Hippocampal formation (tissue), 2 donors: ENCODE measurements at regions not wholly inside any gene's neighbourhood (a gene's known extent, or its start where the extent isn't known, plus 50 kb on each side); places are given as distances from the start of the nearest gene placed in this dataset.

Experiments used
- DNase-seq, 2 donors: peaks; one replicate each; lab custom pipeline; 2025; lab: John Stamatoyannopoulos, UW

- no peak for DNase-seq
These were observed 340.4 kb upstream of the AKR1E2 start for GRCh38 chr10:4485636-4486035.

GRCh38 chr10:4483811-4484210 is 342.2 kb upstream of the AKR1E2 start:
- DNase-seq, result no peak

- no peak for DNase-seq
These were observed 343.3 kb upstream of the AKR1E2 start for GRCh38 chr10:4482659-4483058.

DNA sequence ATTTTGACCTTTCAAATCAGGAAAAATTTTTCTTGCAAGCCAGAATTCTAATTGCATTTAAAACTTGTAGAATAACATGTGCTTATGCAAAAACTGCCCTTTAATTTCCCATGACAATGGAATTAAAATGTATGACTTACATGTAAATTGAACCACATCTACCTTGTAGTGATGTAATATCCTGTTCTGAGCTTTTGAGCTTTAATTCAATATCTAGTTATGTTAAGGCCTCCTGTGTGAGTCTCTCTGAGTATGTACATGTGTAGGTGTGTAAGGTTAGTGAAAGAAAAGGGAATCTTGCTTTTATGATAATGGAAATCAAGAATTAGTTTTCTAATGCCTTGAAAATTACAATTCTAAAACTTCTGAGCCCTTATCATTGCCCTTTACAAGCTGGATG is 344.8 kb upstream of the AKR1E2 start:
- DNase-seq, result no peak

DNA sequence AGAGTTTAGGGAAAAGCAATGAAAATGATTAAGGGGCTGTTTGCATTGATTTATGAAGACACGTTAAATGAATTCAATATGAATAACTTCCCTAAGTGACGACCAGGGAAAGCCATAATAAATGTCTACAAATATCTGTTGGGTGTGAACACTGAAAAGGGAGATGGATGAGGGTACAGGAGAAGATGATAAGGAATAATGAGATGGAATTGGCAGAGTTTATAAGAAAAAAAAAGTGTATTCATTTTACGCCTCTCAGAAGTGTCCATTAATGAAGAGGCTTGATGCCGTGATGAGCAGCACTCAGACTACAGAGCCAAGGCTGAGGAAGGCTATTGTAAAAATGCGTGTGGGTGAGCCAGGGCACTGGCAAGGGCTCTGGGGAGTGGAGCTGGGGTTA is 346.7 kb upstream of the AKR1E2 start:
- no peak for DNase-seq

DNA sequence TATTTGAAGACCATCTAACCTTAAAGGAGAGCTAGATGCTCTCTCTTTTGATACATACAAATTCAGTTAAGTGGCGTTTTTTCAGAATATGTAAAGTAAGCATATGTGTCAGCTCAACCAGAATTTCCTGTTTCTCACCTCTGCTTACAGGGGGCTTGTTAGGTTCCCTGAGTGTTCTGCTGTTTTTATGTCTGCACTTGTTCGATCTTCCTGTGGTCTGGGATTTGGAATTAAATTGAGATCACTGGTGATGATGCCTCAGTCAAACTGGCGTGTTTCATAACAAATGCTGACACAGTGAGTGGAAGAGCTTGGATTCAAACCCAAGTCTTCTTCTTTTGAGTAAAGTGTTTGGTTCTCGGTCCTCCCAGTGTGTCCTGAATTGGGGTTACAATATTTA is 348.3 kb upstream of the AKR1E2 start:
- DNase-seq, result no peak

DNA sequence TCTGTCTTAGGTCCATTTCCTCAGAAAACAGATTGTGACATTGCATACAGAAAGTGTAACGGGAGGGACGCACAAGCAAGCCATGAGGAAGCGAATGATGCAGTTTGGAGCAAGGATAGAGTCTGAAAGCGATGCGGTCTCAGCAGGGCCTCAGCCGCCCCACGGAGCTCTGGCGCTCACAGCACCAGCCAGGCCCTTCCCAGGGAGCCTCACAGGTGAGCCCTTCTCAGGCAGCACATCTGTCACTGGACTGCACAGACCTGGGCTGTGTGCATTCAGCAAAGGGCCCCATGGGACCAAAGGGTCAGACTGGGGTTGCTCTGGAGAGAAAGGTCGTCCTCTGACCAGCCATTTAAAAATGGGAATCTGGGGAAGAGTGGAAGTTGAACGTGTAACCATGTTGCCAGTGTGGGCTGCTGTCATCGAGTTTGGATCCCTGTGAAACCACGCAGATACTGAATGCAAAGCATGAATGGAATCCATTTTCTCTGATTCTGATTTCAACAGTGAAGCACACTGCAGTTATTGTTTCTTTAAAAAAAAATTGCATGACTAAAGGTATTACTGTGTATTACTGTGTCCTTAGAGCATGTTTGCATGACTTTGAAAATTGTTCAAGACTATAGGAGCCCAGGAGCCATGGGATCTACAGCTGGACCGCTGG is 350.0 kb upstream of the AKR1E2 start:
- DNase-seq, result no peak

GRCh38 chr10:4474829-4475228 is 351.2 kb upstream of the AKR1E2 start:
- DNase-seq, result no peak

DNA sequence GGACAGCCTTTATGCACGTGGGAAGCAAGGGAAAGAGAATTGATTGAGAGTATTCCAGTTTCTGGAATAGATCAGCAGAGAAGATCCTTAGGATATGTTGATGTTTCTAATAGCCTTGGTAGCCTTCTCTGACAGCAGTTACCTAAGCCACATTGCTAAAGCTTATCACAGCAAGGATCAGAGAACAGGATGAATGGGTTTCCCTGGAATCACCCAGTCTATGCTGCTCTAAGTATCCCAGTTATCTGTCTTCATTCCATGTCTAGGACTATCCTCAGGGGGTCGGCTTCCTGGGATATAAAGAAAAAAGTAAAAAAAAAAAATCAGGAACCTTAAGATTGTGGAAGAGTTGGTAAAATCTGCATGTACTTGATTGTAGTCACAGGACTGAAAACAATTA is 352.0 kb upstream of the AKR1E2 start:
- DNase-seq, result no peak

GRCh38 chr10:4472190-4472904 is 353.7 kb upstream of the AKR1E2 start:
- no peak for DNase-seq

DNA sequence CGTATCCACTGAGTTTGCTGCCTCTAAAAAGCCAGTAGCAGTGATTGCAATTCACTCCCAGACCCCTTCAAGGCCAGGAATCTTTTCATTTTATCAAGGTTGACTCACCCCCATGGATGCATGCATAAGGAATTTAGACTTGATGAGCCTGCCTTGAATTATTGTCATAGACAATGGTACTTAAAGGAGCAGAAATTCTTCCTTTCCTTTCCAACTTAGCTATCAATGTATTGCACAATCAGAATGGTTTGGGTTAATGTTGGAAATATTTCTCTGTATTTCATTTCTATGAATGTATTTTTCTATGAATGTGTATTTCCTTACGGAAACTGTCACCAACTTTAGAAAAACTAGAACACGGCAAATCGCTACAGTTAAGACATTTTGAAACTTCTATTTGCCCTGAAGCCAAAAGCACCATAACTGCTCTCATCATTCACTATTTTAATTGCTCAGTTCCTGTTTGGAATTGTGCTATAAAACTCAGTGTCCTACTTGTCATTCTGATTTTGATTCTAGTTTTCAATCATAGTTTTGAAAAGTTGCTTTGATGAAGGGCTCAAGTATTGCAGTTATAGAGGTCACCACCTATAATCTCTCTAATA is 355.7 kb upstream of the AKR1E2 start:
- DNase-seq, result no peak

GRCh38 chr10:4467481-4467880 is 358.5 kb upstream of the AKR1E2 start:
- DNase-seq, result no peak

- DNase-seq, result no peak
These were observed 365.7 kb upstream of the AKR1E2 start for GRCh38 chr10:4460267-4460666.

DNA sequence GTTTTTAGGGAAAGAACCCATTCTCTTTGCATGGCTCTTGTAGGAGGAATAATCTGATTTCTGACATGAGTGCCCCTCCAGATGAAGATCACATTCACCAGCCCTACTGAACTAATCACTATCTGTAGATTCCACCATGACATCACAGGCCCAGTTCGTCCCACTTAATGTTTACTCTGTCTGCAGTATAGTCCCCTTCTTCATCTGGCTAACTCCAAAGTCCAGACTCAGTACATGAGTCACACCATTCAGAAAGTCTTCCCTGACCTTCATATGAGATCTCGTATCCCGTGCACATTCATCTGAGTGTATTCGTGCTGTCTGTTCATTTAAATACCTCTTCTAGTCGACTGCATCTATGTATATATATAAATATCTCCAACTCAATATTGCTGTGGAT is 366.5 kb upstream of the AKR1E2 start:
- DNase-seq, result no peak

- DNase-seq, result no peak
These were observed 368.4 kb upstream of the AKR1E2 start for GRCh38 chr10:4457597-4457996.

DNA sequence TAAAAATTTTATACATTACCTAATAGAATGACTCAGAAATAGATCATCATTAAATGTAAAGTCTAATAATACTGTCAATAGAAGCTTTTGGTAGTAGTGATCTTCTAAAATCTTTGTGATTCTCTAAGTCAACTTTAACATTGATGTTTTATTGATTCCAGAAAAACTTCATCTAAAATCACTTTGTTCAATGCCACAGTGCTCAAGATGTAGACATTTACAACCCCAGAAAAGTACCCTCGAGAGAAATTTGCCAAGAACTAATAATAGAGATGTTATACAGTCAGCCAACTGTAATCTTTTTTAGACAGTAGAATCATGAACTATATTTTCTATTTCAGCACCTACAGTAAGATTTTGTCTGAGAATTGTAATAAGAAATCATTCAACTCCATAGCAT is 369.2 kb upstream of the AKR1E2 start:
- DNase-seq, result no peak

DNA sequence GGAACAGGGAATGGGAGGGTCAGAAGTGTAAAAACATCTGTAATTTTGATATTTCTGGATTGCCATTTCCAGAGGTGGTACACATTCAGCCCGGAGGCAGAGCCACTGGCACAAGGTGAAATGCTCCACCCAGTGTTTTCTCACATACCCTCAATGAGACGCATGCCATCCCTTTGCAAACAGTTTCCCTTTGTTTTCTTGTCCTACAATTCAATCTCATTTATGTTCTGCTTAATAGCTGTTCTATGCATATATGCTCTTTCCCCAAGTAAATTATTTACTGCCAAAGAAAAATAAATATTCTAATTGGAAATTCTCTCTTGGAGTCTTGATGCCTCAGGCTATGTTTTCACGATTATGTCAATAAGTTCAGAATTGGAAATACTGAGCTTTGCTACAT is 369.7 kb upstream of the AKR1E2 start:
- no peak for DNase-seq

- DNase-seq, result no peak
These were observed 372.1 kb upstream of the AKR1E2 start for GRCh38 chr10:4453950-4454349.

GRCh38 chr10:4453276-4453675 is 372.7 kb upstream of the AKR1E2 start:
- no peak for DNase-seq

GRCh38 chr10:4450981-4451908 is 374.8 kb upstream of the AKR1E2 start:
- DNase-seq, result no peak

DNA sequence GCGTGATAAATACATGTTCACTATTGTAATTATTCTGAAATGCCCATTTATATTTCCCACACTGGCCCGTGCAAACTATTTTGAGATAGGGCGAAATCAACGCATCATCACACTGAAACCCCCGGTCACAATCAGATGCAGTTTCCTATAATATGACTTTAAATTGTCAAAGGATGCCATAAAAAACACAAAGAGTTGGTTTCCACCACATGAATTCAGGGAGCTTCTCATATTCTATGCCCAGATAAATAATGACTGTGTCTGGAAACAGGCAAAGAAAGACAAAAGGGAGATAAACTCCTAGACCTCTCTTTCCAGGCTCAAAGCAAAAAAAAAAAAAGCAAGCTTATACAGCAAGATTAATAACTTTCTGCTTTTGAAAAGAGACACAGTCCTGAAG is 375.8 kb upstream of the AKR1E2 start:
- DNase-seq, result no peak

DNA sequence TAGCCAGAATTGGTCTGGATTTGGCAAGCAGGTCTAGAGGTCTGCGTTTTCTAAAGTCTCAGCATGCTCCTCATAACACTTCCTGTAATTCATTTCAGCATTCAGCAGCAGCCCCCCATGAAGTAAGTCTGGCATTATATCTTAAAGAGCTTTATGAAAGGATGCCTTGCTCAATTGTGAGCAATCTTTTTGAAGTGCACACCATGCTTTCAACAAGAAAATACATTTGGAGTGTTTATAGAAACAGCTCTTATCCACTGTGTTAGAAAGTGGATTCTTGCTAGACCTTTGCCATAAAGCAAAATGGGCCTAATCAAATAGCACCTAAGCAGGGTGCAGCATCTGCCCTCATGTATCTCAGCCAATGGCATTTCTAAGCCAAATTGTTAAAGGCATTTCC is 378.0 kb upstream of the AKR1E2 start:
- no peak for DNase-seq
